ENCODE measurements at regions not wholly inside any gene's neighbourhood (a gene's known extent, or its start where the extent isn't known, plus 50 kb on each side); places are given as distances from the start of the nearest gene placed in this dataset.
"Not testable (repeated sequence)": the region's sequence is repeated elsewhere in the genome, so short reads cannot be mapped to it uniquely, and the experiment has no call there.

DNA sequence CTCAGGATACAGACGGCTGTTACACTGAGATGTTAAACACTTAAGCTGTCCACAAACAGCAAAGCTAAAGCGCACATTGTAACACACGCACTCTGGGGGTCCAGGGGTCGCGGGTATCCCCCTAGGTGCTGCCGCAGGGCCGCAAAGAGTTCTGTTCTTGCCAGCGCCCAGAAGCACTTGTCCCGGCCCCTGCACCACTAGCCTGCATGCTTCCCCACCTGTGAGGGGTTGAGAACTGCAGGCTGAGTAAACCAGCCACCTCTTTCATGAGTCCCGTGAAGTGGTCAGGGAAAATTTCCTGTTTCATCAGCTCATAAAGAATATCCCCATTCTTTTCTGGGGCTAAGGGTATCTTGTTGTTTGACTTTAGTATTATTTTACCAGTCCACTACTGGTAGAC is 154.4 kb upstream of the FBXL17 start:
- DNase-seq (ENCODE audit: extremely low read depth in 1 of 2, low read depth in 1 of 2), result no peak

DNA sequence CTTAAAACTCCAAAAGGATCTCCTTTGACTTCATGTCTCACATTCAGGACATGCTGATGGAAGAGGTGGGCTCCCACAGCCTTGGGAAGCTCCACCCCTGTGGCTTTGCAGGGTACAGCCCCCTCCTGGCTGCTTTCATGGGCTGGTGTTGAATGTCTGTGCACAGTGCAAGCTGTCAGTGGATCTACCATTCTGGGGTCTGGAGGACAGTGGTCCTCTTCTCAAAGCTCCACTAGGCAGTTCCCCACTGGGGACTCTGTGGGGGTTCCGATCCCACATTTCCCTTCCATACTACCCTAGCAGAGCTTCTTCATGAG is 150.2 kb upstream of the FBXL17 start:
- DNase-seq (ENCODE audit: extremely low read depth in 1 of 2, low read depth in 1 of 2), result not testable (repeated sequence)

DNA sequence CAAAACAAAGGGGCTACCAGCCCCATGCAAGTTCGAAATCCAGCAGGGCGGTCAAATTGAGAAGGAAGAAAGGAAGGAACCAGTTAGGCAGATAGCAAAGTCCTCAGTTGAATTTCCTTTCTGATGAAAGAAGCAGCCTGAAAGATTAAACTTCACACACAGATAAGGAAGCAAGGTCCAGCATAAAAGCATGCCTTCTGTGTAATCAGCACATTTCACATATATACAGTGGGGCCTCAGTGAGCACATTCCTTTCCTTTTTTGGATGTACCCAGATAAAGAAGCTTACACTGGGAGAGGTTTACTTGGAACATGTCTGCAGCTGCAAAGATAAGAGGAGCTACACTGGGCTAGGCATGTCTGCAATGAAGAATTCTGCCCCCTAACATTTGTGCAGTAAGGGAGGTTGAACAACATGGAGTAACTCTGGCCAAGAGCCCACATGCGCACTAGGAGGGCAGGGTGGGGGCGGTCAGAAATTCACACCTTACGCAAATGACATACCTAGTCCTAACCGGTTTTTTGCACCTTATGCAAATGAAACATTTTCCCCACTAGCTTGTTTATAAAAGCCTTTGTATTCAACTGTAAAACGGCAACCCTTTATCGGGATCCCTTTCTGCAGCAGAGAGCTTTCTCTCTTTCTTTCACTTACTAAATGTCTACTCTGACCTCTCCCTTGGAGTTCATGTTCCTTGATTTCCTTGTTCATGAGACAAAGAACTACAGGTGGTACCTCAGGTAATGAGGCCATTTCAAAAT is 149.7 kb upstream of the FBXL17 start:
- no peak for DNase-seq (ENCODE audit: extremely low read depth in 1 of 2, low read depth in 1 of 2)

DNA sequence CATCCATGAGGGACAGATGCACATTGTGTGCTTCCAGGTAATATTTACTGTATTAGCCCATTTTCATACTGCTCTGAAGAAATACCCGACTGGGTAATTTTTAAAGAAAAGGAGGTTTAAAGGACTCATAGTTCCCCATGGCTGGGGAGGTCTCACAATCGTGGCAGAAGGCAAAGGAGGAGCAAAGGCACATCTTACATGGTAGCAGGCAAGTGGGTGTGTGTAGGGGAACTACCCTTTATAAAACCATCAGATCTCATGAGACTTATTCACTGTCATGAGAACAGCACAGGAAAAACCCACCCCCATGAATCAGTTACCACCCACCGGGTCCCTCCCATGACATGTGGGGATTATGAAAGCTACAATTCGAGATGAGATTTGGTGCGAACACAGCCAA is 148.8 kb upstream of the FBXL17 start:
- no peak for DNase-seq (ENCODE audit: extremely low read depth in 1 of 2, low read depth in 1 of 2)

DNA sequence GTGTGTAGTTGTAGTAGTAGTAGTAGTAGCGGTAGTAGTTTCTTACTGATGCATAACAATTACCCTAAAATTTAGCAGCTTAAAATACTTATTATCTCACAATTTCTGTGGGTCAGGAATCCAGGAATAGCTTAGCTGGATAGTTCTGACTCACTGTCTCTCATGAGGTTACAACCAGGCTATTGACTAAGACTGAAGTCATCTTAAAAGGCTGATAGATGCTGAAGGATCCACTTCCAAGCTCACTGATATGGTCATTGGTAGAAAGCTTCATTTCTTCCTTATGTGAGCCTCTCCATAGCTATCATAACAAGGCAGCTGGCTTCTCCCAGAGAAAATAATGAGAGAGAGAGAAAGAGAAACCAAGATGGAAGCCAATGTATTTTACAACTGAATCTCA is 147.5 kb upstream of the FBXL17 start:
- DNase-seq (ENCODE audit: extremely low read depth in 1 of 2, low read depth in 1 of 2), result no peak

DNA sequence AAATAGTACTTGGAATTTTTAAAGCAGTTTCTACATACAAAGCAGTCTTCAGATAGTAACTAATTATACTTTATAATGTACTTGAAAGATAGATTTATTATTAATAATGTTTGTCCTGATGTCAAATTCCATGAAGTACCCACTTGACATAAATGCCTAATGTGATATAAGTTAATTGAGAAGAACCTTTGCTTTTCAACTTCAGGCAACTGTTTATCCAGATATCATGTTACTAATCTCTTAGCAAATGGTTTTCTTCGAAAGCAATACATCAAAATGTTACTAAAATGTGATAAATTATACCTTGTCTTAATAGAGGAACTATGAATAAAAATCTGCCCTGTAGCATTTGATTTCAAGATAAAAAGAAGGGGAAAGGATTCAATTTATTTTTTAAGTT is 146.8 kb upstream of the FBXL17 start:
- no peak for DNase-seq (ENCODE audit: extremely low read depth in 1 of 2, low read depth in 1 of 2)

DNA sequence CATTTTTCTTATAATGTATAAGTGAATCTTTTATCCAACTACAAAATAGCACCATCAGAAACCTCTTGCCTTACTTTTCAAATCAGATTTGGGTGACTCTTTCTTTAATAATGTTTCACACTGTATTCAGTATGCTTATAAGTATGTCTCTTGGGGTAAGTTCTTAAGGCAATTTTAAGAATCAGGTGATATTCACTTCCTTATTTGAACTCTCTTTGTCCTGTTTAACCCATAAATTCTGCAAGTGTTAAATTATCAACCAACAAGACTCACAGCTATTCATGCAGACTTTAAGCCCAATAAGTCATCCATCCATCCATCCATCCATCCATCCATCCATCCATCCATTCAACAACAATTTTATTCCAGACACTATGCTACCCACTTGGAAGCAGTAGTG is 142.7 kb upstream of the FBXL17 start:
- no peak for DNase-seq (ENCODE audit: extremely low read depth in 1 of 2, low read depth in 1 of 2)

DNA sequence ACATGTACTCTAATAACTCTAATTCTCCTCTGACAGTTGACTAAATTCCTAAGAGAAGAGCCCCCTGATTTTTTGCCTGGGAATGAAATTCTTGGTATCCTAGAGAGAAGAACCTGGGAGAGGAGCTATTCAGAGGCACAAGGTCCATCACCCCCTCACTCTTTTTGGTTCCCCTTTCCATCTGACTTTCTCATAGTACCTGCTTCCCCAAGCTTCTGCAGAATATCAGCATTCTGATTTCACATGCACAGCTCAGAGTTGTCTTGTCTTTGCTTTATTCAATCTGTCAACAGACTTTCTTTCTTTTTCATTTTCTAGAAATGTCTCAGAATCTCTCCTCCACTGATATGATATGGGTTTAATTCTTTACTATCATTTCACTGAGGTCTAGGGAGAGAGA is 141.5 kb upstream of the FBXL17 start:
- DNase-seq (ENCODE audit: extremely low read depth in 1 of 2, low read depth in 1 of 2), result no peak

DNA sequence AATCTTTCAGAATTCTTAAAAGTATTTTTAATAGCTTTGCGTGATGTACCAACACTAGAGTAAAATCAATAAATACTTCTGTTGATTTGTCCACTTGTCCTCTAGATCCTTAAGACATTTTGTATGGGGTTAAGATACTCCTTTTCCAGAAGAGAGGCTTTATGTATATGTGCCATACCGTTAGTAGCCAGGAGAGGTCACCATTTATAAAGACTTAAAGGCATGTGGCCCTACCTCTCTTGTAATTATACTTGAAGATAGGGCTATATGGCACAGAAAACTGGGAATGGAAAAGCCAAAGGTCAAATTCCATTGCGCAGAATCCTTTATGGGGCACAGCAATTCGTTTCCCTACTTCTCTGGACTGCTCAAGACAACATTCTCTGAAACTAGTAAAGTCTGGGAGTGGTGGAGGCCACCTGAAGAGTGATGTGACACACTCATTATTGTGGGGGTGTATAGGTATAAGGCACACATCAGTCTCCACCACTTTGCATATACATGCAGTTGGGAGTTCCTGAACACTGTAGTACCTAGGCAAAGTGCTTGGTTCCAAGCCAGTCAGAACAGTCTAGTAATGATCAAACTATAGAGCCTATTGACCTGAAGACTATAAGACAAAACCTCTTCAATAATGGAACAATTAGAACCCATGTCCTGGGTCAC is 140.1 kb upstream of the FBXL17 start:
- no peak for DNase-seq (ENCODE audit: extremely low read depth in 1 of 2, low read depth in 1 of 2)

DNA sequence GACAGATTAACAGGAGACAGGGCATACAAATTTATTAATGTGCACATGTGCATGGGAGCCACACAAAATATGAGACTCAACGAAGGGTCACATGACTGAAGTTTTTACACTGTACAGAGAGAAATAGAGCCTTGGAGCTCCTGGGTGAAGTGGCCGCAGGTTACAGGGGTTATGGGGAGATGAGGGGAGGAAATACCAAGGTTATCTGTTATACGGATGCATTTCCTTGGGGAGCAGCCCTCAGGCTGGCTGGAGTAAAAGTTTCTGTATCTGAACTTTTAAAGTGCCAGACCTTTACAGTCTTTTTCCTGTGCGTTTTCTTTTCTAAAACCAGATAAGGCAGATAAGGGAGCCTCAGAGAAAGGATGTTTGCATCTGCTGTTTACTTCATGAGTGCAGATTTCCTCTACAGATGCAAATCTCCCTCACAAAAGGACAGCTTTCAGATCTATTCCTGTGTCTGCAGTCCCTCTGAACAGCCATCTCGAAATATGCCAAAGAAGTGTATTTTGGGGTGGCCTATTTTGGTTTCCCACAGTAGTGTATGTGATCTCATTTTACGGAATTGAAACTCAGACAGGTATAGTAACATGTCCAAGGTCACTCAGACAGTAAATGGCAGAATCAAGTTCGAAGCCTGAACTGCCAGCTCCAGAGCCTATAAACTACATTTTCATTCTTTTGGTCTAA is 139.3 kb upstream of the FBXL17 start:
- no peak for DNase-seq (ENCODE audit: extremely low read depth in 1 of 2, low read depth in 1 of 2)

DNA sequence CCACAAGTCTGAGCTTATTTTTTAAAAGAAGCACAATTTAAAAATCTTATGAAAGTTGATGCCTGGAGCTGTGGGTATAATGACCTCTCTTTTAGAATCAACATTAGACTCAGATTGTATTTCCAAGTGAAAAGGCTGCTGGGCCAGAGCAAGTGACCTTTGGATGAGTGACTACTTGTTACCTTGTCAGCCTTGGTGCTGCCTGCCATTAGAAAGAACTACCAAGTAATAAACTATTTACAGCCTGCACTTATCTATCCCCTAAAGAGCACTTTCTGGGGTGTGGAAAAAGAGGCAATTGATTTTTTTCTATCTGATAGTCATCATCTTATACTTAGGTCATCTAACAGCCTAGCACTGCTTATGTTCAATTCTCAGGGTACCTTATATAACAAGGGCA is 134.9 kb upstream of the FBXL17 start:
- DNase-seq (ENCODE audit: extremely low read depth in 1 of 2, low read depth in 1 of 2), result no peak

DNA sequence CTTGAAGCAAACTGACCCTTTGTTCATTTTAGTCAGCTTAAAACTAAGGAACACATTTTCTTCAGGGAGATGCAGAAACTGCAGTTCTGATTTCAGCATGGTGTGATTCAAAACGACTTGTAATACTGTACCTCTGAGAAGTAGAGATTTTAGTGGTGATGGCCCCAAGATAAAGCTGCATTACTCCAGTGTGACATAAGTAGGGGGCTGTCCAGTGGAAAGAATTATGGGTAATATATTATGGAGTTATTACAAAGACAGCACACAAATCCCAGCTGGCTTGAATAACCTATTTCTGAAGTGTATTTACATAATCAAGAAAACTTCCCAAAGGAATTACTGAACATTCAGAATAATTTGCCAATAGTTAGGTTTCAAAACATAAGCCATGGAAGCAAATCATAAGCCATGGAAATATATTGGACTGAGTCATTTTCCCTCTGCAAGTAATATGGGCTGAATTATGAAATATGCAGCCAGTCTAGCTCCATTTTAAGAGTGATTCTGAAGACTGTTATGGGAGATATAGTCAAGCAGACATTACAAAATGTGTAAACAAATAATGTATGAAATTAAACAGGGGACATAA is 133.7 kb upstream of the FBXL17 start:
- DNase-seq (ENCODE audit: extremely low read depth in 1 of 2, low read depth in 1 of 2), result no peak

DNA sequence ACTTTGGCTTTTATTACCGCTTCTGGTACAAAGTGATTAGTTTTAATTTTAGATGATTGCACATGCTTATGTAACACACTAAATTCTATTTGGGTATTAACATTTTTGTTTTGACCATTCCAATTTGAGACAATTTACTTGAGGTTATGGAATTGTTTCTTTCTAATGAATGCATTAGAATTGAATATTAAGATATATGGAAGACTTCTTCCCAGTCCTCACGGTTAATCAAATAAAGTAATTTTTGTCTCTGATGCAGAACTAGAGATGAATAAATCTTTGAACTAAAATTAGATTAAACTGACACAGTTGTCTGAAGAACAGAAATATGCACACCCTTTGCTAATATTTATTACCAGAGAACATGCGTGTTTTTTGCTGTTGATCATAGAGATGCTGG is 127.1 kb upstream of the FBXL17 start:
- no peak for DNase-seq (ENCODE audit: extremely low read depth in 1 of 2, low read depth in 1 of 2)

DNA sequence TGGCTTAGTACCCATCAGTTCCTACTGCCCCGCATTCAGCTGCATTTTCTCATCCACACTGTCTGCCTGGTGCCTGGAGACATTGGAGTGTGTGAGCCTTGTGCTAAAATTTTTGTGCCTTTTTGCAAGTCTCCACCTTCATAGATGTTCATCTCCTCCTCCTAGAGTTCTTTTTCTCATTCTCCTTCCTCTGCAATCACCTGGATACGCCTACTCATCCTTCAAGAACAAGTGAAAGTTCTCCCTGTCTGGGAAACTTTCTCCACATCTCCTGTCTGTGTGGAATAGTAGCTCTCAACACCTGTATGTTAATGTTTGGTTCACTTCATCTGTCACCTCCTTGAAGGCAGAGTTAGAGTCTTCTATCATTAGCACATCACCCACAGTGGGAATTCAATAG is 125.7 kb upstream of the FBXL17 start:
- DNase-seq (ENCODE audit: extremely low read depth in 1 of 2, low read depth in 1 of 2), result no peak

DNA sequence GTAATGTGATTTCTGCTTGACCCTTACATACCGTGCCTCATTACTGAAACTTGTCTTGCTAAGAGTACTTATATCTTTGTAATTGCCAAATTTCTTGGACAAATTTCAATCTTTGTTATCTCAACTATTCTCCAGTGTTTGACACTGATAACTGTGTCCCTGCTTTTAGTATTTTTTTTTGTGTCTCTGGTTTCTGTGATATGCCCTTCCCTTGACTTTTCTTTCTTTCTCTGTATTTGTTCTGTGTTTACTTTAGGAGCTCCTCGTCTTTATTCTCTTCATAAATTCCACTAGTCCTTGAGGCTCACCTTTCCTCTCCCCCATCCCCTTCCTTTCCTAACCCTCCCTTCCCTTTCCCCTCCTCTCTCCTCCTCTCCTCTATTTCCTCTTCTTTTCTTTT is 123.7 kb upstream of the FBXL17 start:
- no peak for DNase-seq (ENCODE audit: extremely low read depth in 1 of 2, low read depth in 1 of 2)

DNA sequence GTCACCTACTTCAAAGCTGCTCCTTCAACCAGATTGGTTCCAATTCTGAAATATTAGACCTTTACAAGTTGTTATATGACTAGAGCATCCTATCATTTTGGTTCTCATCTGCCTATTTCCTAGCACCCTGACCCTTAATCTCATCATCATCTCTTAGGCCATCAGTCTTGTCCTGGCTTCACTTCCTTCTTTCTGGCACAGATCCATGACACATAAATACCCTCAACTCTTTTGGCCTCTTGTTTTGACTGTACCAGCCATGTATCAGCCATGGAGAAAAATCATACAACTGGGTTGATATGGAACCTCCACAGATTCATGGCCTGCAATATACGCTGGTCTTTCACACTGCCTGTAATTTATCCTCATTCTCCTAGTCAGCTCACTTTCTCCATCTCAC is 123.1 kb upstream of the FBXL17 start:
- DNase-seq (ENCODE audit: extremely low read depth in 1 of 2, low read depth in 1 of 2), result no peak

DNA sequence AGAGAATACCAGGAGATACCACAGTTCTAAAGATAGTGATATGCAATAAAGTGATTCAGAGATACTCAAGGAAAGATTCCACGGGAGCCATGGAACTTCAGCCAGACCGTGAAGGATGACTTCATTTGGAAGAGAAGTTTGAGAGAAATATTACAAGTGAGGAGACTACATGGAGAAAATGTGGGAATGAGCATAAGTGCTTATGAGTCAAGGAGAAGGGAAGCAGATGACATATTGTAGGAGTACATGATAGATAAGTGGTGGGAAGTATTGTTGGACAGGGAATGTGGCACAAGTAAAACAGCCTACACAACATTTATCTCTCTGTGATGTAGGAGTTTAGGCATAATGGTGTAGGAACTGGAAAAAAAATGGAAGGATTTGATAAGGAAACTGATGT is 122.1 kb upstream of the FBXL17 start:
- no peak for DNase-seq (ENCODE audit: extremely low read depth in 1 of 2, low read depth in 1 of 2)

DNA sequence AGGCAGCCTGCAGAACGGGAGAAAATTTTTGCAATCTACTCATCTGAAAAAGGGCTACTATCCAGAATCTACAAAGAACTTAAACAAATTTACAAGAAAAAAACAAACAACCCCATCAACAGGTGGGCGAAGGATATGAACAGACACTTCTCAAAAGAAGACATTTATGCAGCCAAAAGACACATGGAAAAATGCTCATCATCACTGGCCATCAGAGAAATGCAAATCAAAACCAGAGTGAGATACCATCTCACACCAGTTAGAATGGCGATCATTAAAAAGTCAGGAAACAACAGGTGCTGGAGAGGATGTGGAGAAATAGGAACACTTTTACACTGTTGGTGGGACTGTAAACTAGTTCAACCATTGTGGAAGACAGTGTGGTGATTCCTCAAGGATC is 113.7 kb upstream of the FBXL17 start:
- DNase-seq (ENCODE audit: extremely low read depth in 1 of 2, low read depth in 1 of 2), result not testable (repeated sequence)

DNA sequence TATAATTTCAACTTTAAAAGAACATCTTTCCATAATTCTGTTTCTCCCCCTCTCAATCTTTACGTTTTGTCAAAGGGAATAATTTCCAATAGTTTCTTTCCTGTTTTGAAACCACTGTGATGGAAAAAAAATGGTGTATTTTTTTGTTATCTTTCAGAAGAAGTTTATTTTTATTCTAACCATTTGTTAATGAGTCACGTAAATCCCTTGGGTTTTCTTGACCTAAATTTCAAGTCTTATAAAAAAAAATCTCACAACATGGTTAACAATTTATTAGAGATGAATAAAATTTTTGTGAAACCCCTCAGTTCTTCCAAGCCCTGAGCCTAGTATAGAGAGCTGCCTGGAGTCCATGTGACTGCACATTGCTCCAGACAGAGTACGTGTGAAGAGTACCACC is 106.1 kb upstream of the FBXL17 start:
- DNase-seq (ENCODE audit: extremely low read depth in 1 of 2, low read depth in 1 of 2), result no peak

DNA sequence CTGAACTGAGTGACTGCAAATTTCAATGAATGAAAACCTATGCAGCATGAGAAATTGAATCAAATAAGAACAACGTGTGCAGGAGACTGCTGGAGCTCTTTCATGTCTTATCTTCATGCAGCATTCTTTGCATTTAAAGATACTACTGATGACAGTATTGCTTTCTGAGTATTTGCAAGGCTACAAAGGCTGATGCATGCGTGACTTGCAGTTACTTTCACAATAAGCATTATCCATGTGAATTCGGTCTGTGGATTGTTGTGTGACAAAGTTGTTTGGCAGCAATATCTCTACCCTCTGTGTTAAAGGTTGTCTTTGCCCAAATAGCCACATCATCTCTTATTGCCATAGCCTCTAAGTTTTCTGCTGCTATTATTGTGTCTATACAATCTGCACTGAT is 102.1 kb upstream of the FBXL17 start:
- DNase-seq (ENCODE audit: extremely low read depth in 1 of 2, low read depth in 1 of 2), result no peak

DNA sequence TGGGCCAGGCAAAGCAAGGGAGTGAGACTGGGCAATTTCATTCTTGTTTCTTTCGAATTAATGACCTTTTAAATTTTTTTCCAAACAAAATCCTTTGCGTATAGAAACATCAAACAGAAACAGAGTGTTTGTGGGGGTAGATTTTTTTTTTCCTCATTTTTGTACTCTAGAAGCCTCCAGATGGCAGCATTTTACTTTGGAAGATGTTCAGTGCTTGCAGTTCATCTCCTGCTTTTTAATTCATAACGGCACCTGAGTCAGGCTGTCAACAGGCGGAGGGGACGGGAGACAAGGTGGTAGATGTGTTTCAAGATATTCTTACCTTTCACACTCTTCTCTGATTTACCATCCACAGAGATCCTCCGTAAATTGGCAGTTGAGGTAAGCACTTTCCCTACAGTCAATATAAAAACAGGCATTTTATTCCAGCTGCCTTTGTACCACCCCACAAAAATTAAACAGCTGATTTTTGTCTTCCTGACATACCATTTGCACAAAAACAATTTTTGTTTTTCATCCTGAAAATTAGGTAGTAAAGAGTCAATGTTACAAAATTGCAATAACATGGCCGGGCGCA is 99.5 kb upstream of the FBXL17 start:
- no peak for DNase-seq (ENCODE audit: extremely low read depth in 1 of 2, low read depth in 1 of 2)

DNA sequence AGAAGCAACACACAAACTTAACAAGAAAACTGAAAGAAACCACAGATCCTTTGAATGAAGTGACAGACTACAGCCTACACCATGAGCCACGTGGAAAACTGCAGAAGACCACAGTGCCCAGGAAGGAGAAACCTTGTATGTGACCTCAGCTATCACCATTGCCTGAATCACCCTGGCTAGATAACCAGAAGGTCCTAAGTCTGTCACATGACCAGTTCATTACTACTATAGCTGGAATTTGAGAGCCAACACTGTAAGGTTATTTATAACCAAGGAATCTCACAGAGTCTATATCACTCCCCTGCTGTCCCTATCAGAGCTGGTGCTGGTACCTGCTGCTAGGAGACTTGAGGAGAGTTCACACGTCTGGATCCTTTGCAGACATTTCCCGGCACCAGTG is 90.3 kb upstream of the FBXL17 start:
- DNase-seq (ENCODE audit: extremely low read depth in 1 of 2, low read depth in 1 of 2), result no peak

Data from stimulated activated CD8-positive, alpha-beta memory T cell treated with anti-CD3 and anti-CD28 coated beads, Interleukin-7, amount 100 ng/mL, for 48 hours (primary cell).